HepG2 (cell line): ENCODE measurements at regions not wholly inside any gene's neighbourhood (a gene's known extent, or its start where the extent isn't known, plus 50 kb on each side); places are given as distances from the start of the nearest gene placed in this dataset.

ENCODE experiments used
- ATAC-seq: fragments of 200-7000 bp; cut with Tn5 transposase; 3 replicates; pipeline ENCODE4 v1.9.1; 2020; ENCODE audit warnings: mild to moderate bottlenecking, moderate library complexity
- BruUV-seq: library from RNA; stranded (reverse); fragments of 400-500 nt; replicated peaks from 2 replicates; lab custom pipeline; 2021; lab: Mats Ljungman, UMichigan
- CTCF ChIA-PET: fragments of 300-600 bp; formaldehyde crosslinking; extraction: SDS; loops from one replicate; lab custom pipeline; 2021; ENCODE audit warnings: low total read pairs, inconsistent platforms, low intra/inter-chr PET ratio; lab: Yijun Ruan, JAX
- POLR2A ChIA-PET: fragments of 350-600 bp; sonication (Branson Sonifier 250); formaldehyde crosslinking; loops from one replicate; lab custom pipeline; 2020; ENCODE audit warnings: antibody characterized with exemption, inconsistent platforms; lab: Yijun Ruan, JAX
- DNase-seq: peaks from one replicate; pipeline ENCODE4 v3.0.0-alpha.2; 2015; ENCODE audit warnings: low spot score
- FAIRE-seq: peaks from 3 replicates; lab custom pipeline; 2011; peaks lifted over from hg19 to GRCh38; lab: Jason Lieb, UNC
- H2AFZ ChIP-seq: one replicate; pipeline ENCODE4 v1.6.1; 2011; ENCODE audit warnings: low read length, inconsistent platforms
- H3K27ac ChIP-seq: fragments of 300-600 bp; 3 replicates; pipeline ENCODE4 v1.8.0; 2011; ENCODE audit warnings: mixed run types, mild to moderate bottlenecking, mixed read lengths, low read length, inconsistent platforms; ENCODE audit not compliant: insufficient read depth; ENCODE audit errors: extremely low read length
- H3K27me3 ChIP-seq, 2 experiments: fragments of 200-600 bp in 1 of 2; 2 replicates in 1 of 2; 3 replicates in 1 of 2; pipeline versions ENCODE4 v1.6.0 to v1.8.0; 2011; ENCODE audit warnings: low read length in 2 of 2, mild to moderate bottlenecking in 2 of 2, moderate library complexity in 2 of 2, inconsistent platforms in 1 of 2; ENCODE audit not compliant: insufficient read depth in 2 of 2, control insufficient read depth in 1 of 2
- H3K36me3 ChIP-seq, 2 experiments: fragments of 200-600 bp in 1 of 2; replicated peaks in 1 of 2; 2 replicates in 1 of 2; 3 replicates in 1 of 2; pipeline versions ENCODE4 v1.5.1 to v1.8.0; 2011; ENCODE audit warnings: low read length in 2 of 2, inconsistent platforms in 1 of 2; ENCODE audit not compliant: insufficient read depth in 2 of 2, control insufficient read depth in 1 of 2
- H3K4me1 ChIP-seq: 2 replicates; pipeline ENCODE4 v1.5.1; 2012; ENCODE audit warnings: low read length, inconsistent platforms; ENCODE audit not compliant: insufficient read depth
- H3K4me2 ChIP-seq: 2 replicates; pipeline ENCODE4 v1.6.0; 2011; ENCODE audit warnings: low read depth, low read length, inconsistent platforms
- H3K4me3 ChIP-seq, 3 experiments: fragments of 200-600 bp in 1 of 3; sonication (generic), shearing (Covaris generic) in 1 of 3; replicated peaks in 1 of 3; 2 replicates each; pipeline ENCODE4 v1.5.1; 2011 to 2016; ENCODE audit warnings: low read length in 3 of 3, inconsistent platforms in 2 of 3, low read depth in 2 of 3, mild to moderate bottlenecking in 2 of 3, control low read depth in 1 of 3, mixed read lengths in 1 of 3; ENCODE audit not compliant: insufficient read depth in 1 of 3
- H3K79me2 ChIP-seq: one replicate; pipeline ENCODE4 v1.6.1; 2011; ENCODE audit warnings: low read length, inconsistent platforms; ENCODE audit not compliant: insufficient read depth
- H3K9ac ChIP-seq: 2 replicates; pipeline ENCODE4 v1.6.0; 2011; ENCODE audit warnings: mild to moderate bottlenecking, low read depth, low read length, inconsistent platforms; ENCODE audit not compliant: insufficient read depth
- H3K9me3 ChIP-seq: 2 replicates; pipeline ENCODE4 v1.5.1; 2012; ENCODE audit warnings: mild to moderate bottlenecking, low read length
- H4K20me1 ChIP-seq: 2 replicates; pipeline ENCODE4 v1.6.0; 2011; ENCODE audit warnings: inconsistent platforms, mild to moderate bottlenecking, low read length, moderate library complexity; ENCODE audit not compliant: insufficient read depth
- GLI4 ChIP-seq: sonication (generic); formaldehyde crosslinking; IDR thresholded peaks from 2 replicates; pipeline ENCODE4 v1.5.1; 2020; ENCODE audit warnings: missing genetic modification reagents, mild to moderate bottlenecking, moderate library complexity, borderline replicate concordance
- KAT7 ChIP-seq: IDR thresholded peaks from 2 replicates; pipeline ENCODE4 v1.6.1; 2018; ENCODE audit warnings: borderline replicate concordance, missing compliant biosample characterization
- NFYC ChIP-seq: IDR thresholded peaks from 2 replicates; pipeline ENCODE4 v1.6.1; 2016; ENCODE audit warnings: missing genetic modification reagents, missing compliant biosample characterization
- TAF1 ChIP-seq: sonication (generic); formaldehyde crosslinking; IDR thresholded peaks from 2 replicates; pipeline ENCODE4 v1.4.0; 2020; ENCODE audit warnings: missing genetic modification reagents
- U2AF2 ChIP-seq: fragments of 200-400 bp; formaldehyde crosslinking; IDR thresholded peaks from 2 replicates; pipeline ENCODE4 v1.6.1; 2017; ENCODE audit warnings: low read depth, mild to moderate bottlenecking, low read length
- ZNF256 ChIP-seq: sonication (generic); formaldehyde crosslinking; conservative IDR thresholded peaks from 2 replicates; pipeline ENCODE4 v1.4.0; 2020; ENCODE audit warnings: missing genetic modification reagents
- ZNF678 ChIP-seq: sonication (generic); formaldehyde crosslinking; IDR thresholded peaks from 2 replicates; pipeline ENCODE4 v1.4.0; 2020; ENCODE audit warnings: mild to moderate bottlenecking, missing genetic modification reagents
- ZNF687 ChIP-seq: sonication (generic); formaldehyde crosslinking; IDR thresholded peaks from 2 replicates; pipeline ENCODE4 v1.5.1; 2020; ENCODE audit warnings: mild to moderate bottlenecking, missing genetic modification reagents, moderate library complexity
- ZNF691 ChIP-seq: sonication (generic); formaldehyde crosslinking; IDR thresholded peaks from 2 replicates; pipeline ENCODE4 v1.4.0; 2020; ENCODE audit warnings: missing genetic modification reagents, low read depth, mild to moderate bottlenecking, borderline replicate concordance
- ZSCAN20 ChIP-seq: sonication (generic); formaldehyde crosslinking; IDR thresholded peaks from 2 replicates; pipeline ENCODE4 v1.4.0; 2020; ENCODE audit warnings: missing genetic modification reagents, mild to moderate bottlenecking, borderline replicate concordance
- WGBS: methylation state at CpG from one replicate; pipeline ENCODE4 v1.1.6; 2017; ENCODE audit warnings: low lambda C conversion rate; 5-methylcytosine and 5-hydroxymethylcytosine counted together
- in situ Hi-C: cut with HindIII; loops from 2 replicates; pipeline ENCODE4 v1.10.0; 2017; ENCODE audit warnings: low pct_unique_long_range_greater_than_20kb; ENCODE audit not compliant: extremely low pct_ligation_motif_present
- intact Hi-C: fragments of 100-400 bp; cut with micrococcal nuclease; formaldehyde crosslinking; loops from one replicate; pipeline ENCODE4 v1.10.0; 2022; ENCODE audit not compliant: unreplicated experiment
- TF ChIP-seq, protein P1 (sequence below): sonication (generic); formaldehyde crosslinking; IDR thresholded peaks from 2 replicates; pipeline ENCODE4 v1.8.0; 2023; ENCODE audit warnings: mild to moderate bottlenecking, missing genetic modification reagents
- TF ChIP-seq, protein P2 (sequence below): sonication (generic); formaldehyde crosslinking; IDR thresholded peaks from 2 replicates; pipeline ENCODE4 v1.4.0; 2020; ENCODE audit warnings: mild to moderate bottlenecking, missing genetic modification reagents
- TF ChIP-seq, protein P3 (sequence below): sonication (generic); formaldehyde crosslinking; IDR thresholded peaks from 2 replicates; pipeline ENCODE4 v1.9.0; 2021; ENCODE audit warnings: missing genetic modification reagents, borderline replicate concordance

DNA sequence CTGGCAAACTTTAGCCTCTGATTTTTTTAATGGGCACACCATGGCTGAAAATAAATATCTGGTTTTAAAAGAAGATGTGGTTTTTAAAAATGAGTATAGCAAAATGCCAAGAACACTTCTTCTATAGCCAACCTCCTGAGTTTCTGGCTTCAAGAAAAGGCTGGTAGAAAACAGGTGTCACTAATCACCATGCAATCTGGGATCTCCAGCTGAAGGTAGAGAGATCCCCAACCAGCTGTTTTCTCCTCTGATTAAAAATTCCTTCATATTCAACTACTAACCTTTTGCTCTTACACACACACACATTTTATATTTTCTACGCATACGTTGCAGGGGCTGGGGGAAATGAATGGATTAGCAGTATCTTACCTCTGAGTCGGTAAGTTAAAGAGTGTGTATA is 279.6 kb upstream of the ROBO2 start (continued):
- no peak for TF ChIP-seq GLI4 (CRISPR knock-in tag)
- TF ChIP-seq ZSCAN20 (CRISPR knock-in tag) = no peak
- TF ChIP-seq, protein P1, sequence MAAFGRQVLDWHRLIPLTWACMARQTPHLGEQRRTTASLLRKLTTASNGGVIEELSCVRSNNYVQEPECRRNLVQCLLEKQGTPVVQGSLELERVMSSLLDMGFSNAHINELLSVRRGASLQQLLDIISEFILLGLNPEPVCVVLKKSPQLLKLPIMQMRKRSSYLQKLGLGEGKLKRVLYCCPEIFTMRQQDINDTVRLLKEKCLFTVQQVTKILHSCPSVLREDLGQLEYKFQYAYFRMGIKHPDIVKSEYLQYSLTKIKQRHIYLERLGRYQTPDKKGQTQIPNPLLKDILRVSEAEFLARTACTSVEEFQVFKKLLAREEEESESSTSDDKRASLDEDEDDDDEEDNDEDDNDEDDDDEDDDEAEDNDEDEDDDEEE (CRISPR knock-in tag) = no peak

- no peak for ATAC-seq
- WGBS = 48% methylated on average over 3 of the region's 5 CpGs
- no peaks in the 10 kb centered on the region for H3K9me3 ChIP-seq
- H2AFZ ChIP-seq = no peak overlapping the region
- FAIRE-seq = no peak
- CTCF ChIA-PET = no interaction called here
- intact Hi-C loops (no loop called here), in situ Hi-C loops (no loop called here)
- H3K36me3 ChIP-seq = no peaks in the 10 kb centered on the region
- no peak for TF ChIP-seq KAT7 (CRISPR knock-in tag)
- no peak for TF ChIP-seq ZNF678
- TF ChIP-seq, protein P2, sequence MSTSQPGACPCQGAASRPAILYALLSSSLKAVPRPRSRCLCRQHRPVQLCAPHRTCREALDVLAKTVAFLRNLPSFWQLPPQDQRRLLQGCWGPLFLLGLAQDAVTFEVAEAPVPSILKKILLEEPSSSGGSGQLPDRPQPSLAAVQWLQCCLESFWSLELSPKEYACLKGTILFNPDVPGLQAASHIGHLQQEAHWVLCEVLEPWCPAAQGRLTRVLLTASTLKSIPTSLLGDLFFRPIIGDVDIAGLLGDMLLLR (CRISPR knock-in tag) = no peak
- no peak for TF ChIP-seq ZNF691 (CRISPR knock-in tag)
- TF ChIP-seq ZNF256 (CRISPR knock-in tag) = no peak
- no peak for TF ChIP-seq TAF1 (CRISPR knock-in tag)
- no peak for TF ChIP-seq U2AF2
- no peak for TF ChIP-seq ZNF687 (CRISPR knock-in tag)
- no peak for TF ChIP-seq NFYC (CRISPR knock-in tag)
- TF ChIP-seq, protein P3, sequence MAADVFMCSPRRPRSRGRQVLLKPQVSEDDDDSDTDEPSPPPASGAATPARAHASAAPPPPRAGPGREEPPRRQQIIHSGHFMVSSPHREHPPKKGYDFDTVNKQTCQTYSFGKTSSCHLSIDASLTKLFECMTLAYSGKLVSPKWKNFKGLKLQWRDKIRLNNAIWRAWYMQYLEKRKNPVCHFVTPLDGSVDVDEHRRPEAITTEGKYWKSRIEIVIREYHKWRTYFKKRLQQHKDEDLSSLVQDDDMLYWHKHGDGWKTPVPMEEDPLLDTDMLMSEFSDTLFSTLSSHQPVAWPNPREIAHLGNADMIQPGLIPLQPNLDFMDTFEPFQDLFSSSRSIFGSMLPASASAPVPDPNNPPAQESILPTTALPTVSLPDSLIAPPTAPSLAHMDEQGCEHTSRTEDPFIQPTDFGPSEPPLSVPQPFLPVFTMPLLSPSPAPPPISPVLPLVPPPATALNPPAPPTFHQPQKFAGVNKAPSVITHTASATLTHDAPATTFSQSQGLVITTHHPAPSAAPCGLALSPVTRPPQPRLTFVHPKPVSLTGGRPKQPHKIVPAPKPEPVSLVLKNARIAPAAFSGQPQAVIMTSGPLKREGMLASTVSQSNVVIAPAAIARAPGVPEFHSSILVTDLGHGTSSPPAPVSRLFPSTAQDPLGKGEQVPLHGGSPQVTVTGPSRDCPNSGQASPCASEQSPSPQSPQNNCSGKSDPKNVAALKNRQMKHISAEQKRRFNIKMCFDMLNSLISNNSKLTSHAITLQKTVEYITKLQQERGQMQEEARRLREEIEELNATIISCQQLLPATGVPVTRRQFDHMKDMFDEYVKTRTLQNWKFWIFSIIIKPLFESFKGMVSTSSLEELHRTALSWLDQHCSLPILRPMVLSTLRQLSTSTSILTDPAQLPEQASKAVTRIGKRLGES = no peak
- POLR2A ChIA-PET = no interaction called here
- H3K27me3 ChIP-seq = no peaks in the 10 kb centered on the region
- H3K27ac ChIP-seq = no peak overlapping the region
- BruUV-seq = no TSS peak
- no peak overlapping the region for H3K4me3 ChIP-seq
- no peak overlapping the region for H3K4me2 ChIP-seq
- no peak overlapping the region for H3K9ac ChIP-seq
- no peaks in the 10 kb centered on the region for H3K4me1 ChIP-seq
- no peaks in the 10 kb centered on the region for H3K79me2 ChIP-seq
- no peaks in the 10 kb centered on the region for H4K20me1 ChIP-seq
- DNase-seq = no peak
Measured at GRCh38 chr3:76765511-76765910, 274.4 kb upstream of the ROBO2 start.
